Cardiac muscle cell (in vitro differentiated cells and primary cell): ENCODE measurements at regions not wholly inside any gene's neighbourhood (a gene's known extent, or its start where the extent isn't known, plus 50 kb on each side); places are given as distances from the start of the nearest gene placed in this dataset.

Source experiments
- DNase-seq, 2 donors: peaks; one replicate each; pipeline versions ENCODE4 v3.0.0 to v3.0.0-alpha.2; 2010 to 2017; ENCODE audit warnings: low read depth in 1 of 2, low spot score in 1 of 2
- H3K27ac ChIP-seq: fragments of 200-600 bp; sonication (generic); 2 replicates; pipeline ENCODE4 v1.5.1; 2016
- H3K27me3 ChIP-seq: fragments of 200-600 bp; sonication (generic); 2 replicates; pipeline ENCODE4 v1.6.0; 2016; ENCODE audit warnings: control low read depth
- H3K36me3 ChIP-seq: fragments of 200-600 bp; sonication (generic); 2 replicates; pipeline ENCODE4 v1.5.1; 2016; ENCODE audit warnings: control low read depth
- H3K4me1 ChIP-seq: fragments of 200-600 bp; sonication (generic); 2 replicates; pipeline ENCODE4 v1.8.1; 2017; ENCODE audit warnings: low read depth, mild to moderate bottlenecking, mixed run types
- H3K4me3 ChIP-seq: fragments of 200-600 bp; sonication (generic); 2 replicates; pipeline ENCODE4 v1.5.1; 2016; ENCODE audit warnings: mild to moderate bottlenecking
- H3K9me3 ChIP-seq: fragments of 200-600 bp; sonication (generic); 2 replicates; pipeline ENCODE4 v1.5.1; 2017; ENCODE audit warnings: low read depth, mild to moderate bottlenecking, control low read depth
- CTCF ChIP-seq: IDR thresholded peaks from 2 replicates; pipeline ENCODE4 v1.5.1; 2012; ENCODE audit warnings: low read depth, mild to moderate bottlenecking, low read length

GRCh38 chr5:63812693-63813092 lies 149.6 kb downstream of the HTR1A start:
- Histone ChIP-seq H3K4me3 (no peak overlapping the region), H3K4me1 (no peaks in the 10 kb centered on the region), H3K27ac (no peak overlapping the region), H3K9me3 (no peaks in the 10 kb centered on the region), H3K27me3 (no peaks in the 10 kb centered on the region), H3K36me3 (no peaks in the 10 kb centered on the region)
- DNase-seq = no peak
- no peak for TF ChIP-seq CTCF

GRCh38 chr5:63811961-63812360 lies 150.3 kb downstream of the HTR1A start:
- DNase-seq = no peak
- TF ChIP-seq CTCF = no peak
- Histone ChIP-seq H3K9me3 (no peaks in the 10 kb centered on the region), H3K4me3 (no peak overlapping the region), H3K36me3 (no peaks in the 10 kb centered on the region), H3K27me3 (no peaks in the 10 kb centered on the region), H3K4me1 (no peaks in the 10 kb centered on the region), H3K27ac (no peak overlapping the region)

- no peak for DNase-seq
- H3K36me3 ChIP-seq = no peaks in the 10 kb centered on the region
Observed at GRCh38 chr5:63811286-63811685, 151.0 kb downstream of the HTR1A start.

GRCh38 chr5:63805151-63805550 lies 157.1 kb downstream of the HTR1A start:
- H3K27ac ChIP-seq = no peak overlapping the region
- H3K36me3 ChIP-seq = no peaks in the 10 kb centered on the region
- no peaks in the 10 kb centered on the region for H3K4me1 ChIP-seq
- H3K9me3 ChIP-seq = no peaks in the 10 kb centered on the region
- no peak for DNase-seq
- H3K27me3 ChIP-seq = no peaks in the 10 kb centered on the region
- TF ChIP-seq CTCF = no peak
- H3K4me3 ChIP-seq = no peak overlapping the region

More at GRCh38 chr5:63811286-63811685, 151.0 kb downstream of the HTR1A start:
- Histone ChIP-seq H3K27ac (no peak overlapping the region), H3K4me3 (no peak overlapping the region), H3K9me3 (no peaks in the 10 kb centered on the region), H3K27me3 (no peaks in the 10 kb centered on the region), H3K4me1 (no peaks in the 10 kb centered on the region)
- TF ChIP-seq CTCF = no peak

- Histone ChIP-seq H3K4me1 (no peaks in the 10 kb centered on the region), H3K27me3 (no peaks in the 10 kb centered on the region), H3K27ac (no peak overlapping the region), H3K36me3 (no peaks in the 10 kb centered on the region), H3K4me3 (no peak overlapping the region), H3K9me3 (no peaks in the 10 kb centered on the region)
- DNase-seq = no peak
- no peak for TF ChIP-seq CTCF
Observed at GRCh38 chr5:63803165-63803564, 159.1 kb downstream of the HTR1A start.

GRCh38 chr5:63794979-63795378 lies 167.3 kb downstream of the HTR1A start:
- no peaks in the 10 kb centered on the region for H3K36me3 ChIP-seq
- no peak for TF ChIP-seq CTCF

More at GRCh38 chr5:63794979-63795378, 167.3 kb downstream of the HTR1A start:
- H3K9me3 ChIP-seq = no peaks in the 10 kb centered on the region
- H3K4me3 ChIP-seq = no peak overlapping the region
- H3K27ac ChIP-seq = no peak overlapping the region
- DNase-seq = no peak
- H3K27me3 ChIP-seq = no peaks in the 10 kb centered on the region
- no peaks in the 10 kb centered on the region for H3K4me1 ChIP-seq
